Heart left ventricle (tissue), 16 donors: ENCODE measurements at regions not wholly inside any gene's neighbourhood (a gene's known extent, or its start where the extent isn't known, plus 50 kb on each side); places are given as distances from the start of the nearest gene placed in this dataset.

ENCODE experiments used
- ATAC-seq, 4 donors: fragments of 200-7000 bp; cut with Tn5 transposase; one replicate each; pipeline ENCODE4 v1.9.1; 2020 to 2022; ENCODE audit warnings: moderate library complexity in 4 of 4, mild to moderate bottlenecking in 3 of 4, moderate number of reproducible peaks in 1 of 4
- DNase-seq, 5 donors: peaks; one replicate each; pipeline ENCODE4 v3.0.0-alpha.2; 2020
- H3K27ac ChIP-seq, 12 donors: fragments of 200-600 bp; sonication (generic) in 4 of 12; one replicate each; pipeline versions ENCODE4 v1.5.0 to v1.8.0; 2016 to 2022; ENCODE audit warnings: mild to moderate bottlenecking in 2 of 12
- H3K27me3 ChIP-seq, 9 donors: fragments of 200-600 bp; sonication (generic) in 2 of 9; one replicate each; pipeline versions ENCODE4 v1.5.1 to v1.8.0; 2016 to 2022; ENCODE audit warnings: mild to moderate bottlenecking in 3 of 9
- H3K36me3 ChIP-seq, 9 donors: fragments of 200-600 bp; sonication (generic) in 2 of 9; one replicate each; pipeline versions ENCODE4 v1.5.0 to v1.8.0; 2018 to 2022; ENCODE audit warnings: mild to moderate bottlenecking in 2 of 9
- H3K4me1 ChIP-seq, 12 donors: fragments of 200-600 bp; sonication (generic) in 4 of 12; one replicate each; pipeline versions ENCODE4 v1.5.0 to v1.8.0; 2016 to 2022; ENCODE audit warnings: mild to moderate bottlenecking in 3 of 12
- H3K4me3 ChIP-seq, 12 donors: fragments of 200-600 bp; sonication (generic) in 4 of 12; one replicate each; pipeline versions ENCODE4 v1.5.0 to v1.8.0; 2017 to 2022; ENCODE audit warnings: mild to moderate bottlenecking in 9 of 12, moderate library complexity in 4 of 12
- H3K9me3 ChIP-seq, 12 donors: fragments of 200-600 bp; sonication (generic) in 4 of 12; one replicate each; pipeline versions ENCODE4 v1.5.0 to v1.8.0; 2016 to 2022; ENCODE audit warnings: mild to moderate bottlenecking in 1 of 12
- POLR2A ChIP-seq, 2 donors: fragments of 450-650 bp; IDR thresholded peaks; one replicate each; pipeline ENCODE4 v1.6.1; 2017; ENCODE audit warnings: antibody characterized with exemption in 2 of 2, mild to moderate bottlenecking in 2 of 2, moderate library complexity in 2 of 2
- WGBS, 4 donors: extraction: QIAGEN DNeasy Blood & Tissue Kit in 2 of 4; methylation state at CpG; one replicate each; pipeline versions ENCODE4 v1.1.5 to v1.1.7; 2013 to 2018; 5-methylcytosine and 5-hydroxymethylcytosine counted together
- intact Hi-C, 10 donors: fragments of 100-400 bp; cut with DNase I; formaldehyde crosslinking; loops; one replicate each; pipeline versions ENCODE4 v1.11.1 to v1.14.2; 2022
- TF ChIP-seq, protein P1 (sequence below), 12 donors: fragments of 200-600 bp; sonication (generic) in 4 of 12; IDR thresholded peaks; one replicate each; pipeline versions ENCODE4 v1.5.0 to v1.8.0; 2018 to 2022; ENCODE audit warnings: antibody characterized with exemption in 12 of 12, mild to moderate bottlenecking in 5 of 12
- donor health status: ischemic (EF 13 %, LVEDD 7.1; RV severe dilation, severe dysfunction).
- donor health status: healthy with polysubstance abuse.
- donor health status: DM: no; HTN: yes; CAD: no.
- donor health status: DM: no; HTN: no; CAD: no.
- donor health status: ischemic (EF 25% LVEDD 6.9; RV normal size, moderate dysfunction).
- donor health status: ischemic (EF 25% LVEDD 5.7; RV mildly dilated, moderate dysfunction).
- donor health status: healthy.
- donor health status: DM: yes; HTN: yes; CAD: no.
- donor health status: ischemic (EF 35%, LVEDD 5.7; RV mildly dilated, moderate dysfunction).
- donor health status: nonischemic (EF 11% LVEDD 7.7; RV severe dilation, severe dysfunction).
- donor health status: DM: yes; HTN: yes; CAD: no.
- donor health status: PGD.
- donor health status: ischemic (EF 29% LVEDD 5.4; RV normal size, mild dysfunction).
- donor health status: nonischemic (EF 23%, LVEDD 6.1; RV moderate dilation, normal function).

DNA sequence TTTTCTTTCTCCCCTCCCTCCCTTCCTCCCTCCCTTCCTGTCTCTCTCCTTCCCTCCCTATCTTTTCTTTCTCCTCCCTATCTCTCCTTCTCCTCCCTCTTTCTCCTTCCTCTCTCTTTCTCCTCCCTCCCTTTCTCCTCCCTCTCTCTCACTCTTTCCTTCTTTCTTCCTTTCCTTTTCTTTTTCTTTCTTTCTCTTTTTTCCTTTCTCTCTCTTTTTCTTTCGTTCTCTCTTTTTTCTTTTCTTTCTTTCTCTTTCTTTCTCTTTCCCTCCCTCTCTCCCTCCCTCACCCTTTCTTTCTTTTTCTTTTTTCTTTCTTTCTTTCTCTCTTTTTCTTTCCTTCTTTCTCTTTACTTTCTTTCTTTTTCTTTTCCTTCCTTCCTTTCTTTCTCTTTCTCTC, 169.7 kb upstream of the LINC00305 start:
- H3K9me3 ChIP-seq: peaks cover 0 to 23% (median 5%) of the 10 kb centered on the region in 12 donors
- no peak for ATAC-seq
- no peaks in the 10 kb centered on the region for H3K27me3 ChIP-seq
- no peak for DNase-seq
- WGBS, 4 donors: 85 to 98% (median 92%) methylated on average over 1 of the region's 1 CpG
- TF ChIP-seq, protein P1, sequence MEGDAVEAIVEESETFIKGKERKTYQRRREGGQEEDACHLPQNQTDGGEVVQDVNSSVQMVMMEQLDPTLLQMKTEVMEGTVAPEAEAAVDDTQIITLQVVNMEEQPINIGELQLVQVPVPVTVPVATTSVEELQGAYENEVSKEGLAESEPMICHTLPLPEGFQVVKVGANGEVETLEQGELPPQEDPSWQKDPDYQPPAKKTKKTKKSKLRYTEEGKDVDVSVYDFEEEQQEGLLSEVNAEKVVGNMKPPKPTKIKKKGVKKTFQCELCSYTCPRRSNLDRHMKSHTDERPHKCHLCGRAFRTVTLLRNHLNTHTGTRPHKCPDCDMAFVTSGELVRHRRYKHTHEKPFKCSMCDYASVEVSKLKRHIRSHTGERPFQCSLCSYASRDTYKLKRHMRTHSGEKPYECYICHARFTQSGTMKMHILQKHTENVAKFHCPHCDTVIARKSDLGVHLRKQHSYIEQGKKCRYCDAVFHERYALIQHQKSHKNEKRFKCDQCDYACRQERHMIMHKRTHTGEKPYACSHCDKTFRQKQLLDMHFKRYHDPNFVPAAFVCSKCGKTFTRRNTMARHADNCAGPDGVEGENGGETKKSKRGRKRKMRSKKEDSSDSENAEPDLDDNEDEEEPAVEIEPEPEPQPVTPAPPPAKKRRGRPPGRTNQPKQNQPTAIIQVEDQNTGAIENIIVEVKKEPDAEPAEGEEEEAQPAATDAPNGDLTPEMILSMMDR (IDR thresholded peaks at IDR 0.05): no peak
- no peak for TF ChIP-seq POLR2A (IDR thresholded peaks at IDR 0.05)
- H3K4me3 ChIP-seq: no peak overlapping the region
- intact Hi-C loops: no loop called here
- no peaks in the 10 kb centered on the region for H3K4me1 ChIP-seq
- no peaks in the 10 kb centered on the region for H3K36me3 ChIP-seq
- H3K27ac ChIP-seq: no peak overlapping the region

DNA sequence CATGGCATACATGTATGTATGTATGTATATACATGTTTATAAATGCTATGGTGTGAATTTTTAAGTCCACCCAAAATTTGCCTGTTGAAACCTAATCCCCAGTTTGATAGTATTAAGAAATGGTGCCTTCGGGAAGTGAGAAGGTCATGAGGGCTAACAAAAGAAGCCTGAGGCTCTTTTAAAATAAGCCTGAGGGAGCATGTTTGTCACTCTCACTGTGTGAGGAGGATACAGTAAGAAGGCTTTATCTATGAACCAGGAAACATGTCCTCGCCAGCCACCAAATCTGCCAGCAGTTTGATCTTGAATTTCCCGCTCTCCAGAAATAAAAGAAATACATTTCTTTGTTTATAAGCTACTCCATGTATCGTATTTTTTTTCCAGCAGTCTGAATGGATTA, 163.0 kb upstream of the LINC00305 start:
- no peaks in the 10 kb centered on the region for H3K36me3 ChIP-seq
- intact Hi-C loops: no loop called here
- H3K4me1 ChIP-seq: no peaks in the 10 kb centered on the region
- no peak overlapping the region for H3K4me3 ChIP-seq
- no peak overlapping the region for H3K27ac ChIP-seq
- H3K27me3 ChIP-seq: no peaks in the 10 kb centered on the region
- ATAC-seq (no peak), DNase-seq (no peak)
- H3K9me3 ChIP-seq: peaks cover 0 to 18% (median 5%) of the 10 kb centered on the region in 12 donors
- TF ChIP-seq, protein P1 (IDR thresholded peaks at IDR 0.05): no peak
- no peak for TF ChIP-seq POLR2A (IDR thresholded peaks at IDR 0.05)
- WGBS, 4 donors: 64 to 72% (median 67%) methylated on average over 4 of the region's 4 CpGs

DNA sequence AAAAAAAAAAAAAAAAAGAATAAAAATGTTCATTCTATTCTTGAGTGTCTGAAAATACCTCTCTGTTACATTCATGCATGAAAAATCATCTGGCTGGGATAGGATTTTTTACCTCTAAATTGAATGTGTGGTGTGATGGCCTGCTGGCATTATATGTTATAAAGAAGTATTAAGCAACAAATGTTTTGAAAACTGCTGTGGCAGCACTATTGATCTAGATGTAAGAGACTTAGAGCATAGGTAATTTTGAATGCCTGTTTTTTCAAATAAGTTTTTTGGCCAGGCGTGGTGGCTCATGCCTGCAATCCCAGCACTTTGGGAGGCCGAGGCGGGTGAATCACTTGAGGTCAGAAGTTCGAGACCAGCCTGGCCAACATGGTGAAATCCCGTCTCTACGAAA, 147.0 kb upstream of the LINC00305 start:
- TF ChIP-seq POLR2A (IDR thresholded peaks at IDR 0.05): no peak
- TF ChIP-seq, protein P1 (IDR thresholded peaks at IDR 0.05): no peak
- Histone ChIP-seq H3K36me3 (no peaks in the 10 kb centered on the region), H3K27me3 (no peaks in the 10 kb centered on the region), H3K27ac (no peak overlapping the region), H3K4me3 (no peak overlapping the region), H3K9me3 (no peaks in the 10 kb centered on the region), H3K4me1 (no peaks in the 10 kb centered on the region)
- intact Hi-C loops: no loop called here
- ATAC-seq: no peak
- WGBS, 4 donors: 91 to 98% (median 94%) methylated on average over 6 of the region's 6 CpGs
- DNase-seq: no peak

DNA sequence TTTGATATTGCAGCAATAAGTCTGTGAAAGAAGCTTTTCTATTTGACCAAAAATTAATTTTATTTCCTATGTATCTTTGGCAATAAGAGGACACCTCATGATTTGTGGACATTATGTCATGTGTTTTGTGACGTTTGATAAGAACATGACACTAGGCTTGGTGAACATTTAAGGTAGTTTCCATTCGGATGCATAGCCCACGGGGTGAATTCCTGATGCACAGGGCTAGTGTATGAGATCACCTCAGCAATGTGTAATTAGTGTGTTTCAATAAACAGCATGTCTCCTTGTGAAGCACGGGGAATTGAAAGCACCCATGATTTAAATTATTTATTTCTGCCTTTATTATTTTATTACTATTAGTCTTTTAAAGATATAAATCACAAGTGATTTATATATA, 146.1 kb upstream of the LINC00305 start:
- WGBS, 4 donors: 70 to 74% (median 72%) methylated on average over 4 of the region's 4 CpGs
- H3K9me3 ChIP-seq: no peaks in the 10 kb centered on the region
- H3K4me3 ChIP-seq: no peak overlapping the region
- no peak overlapping the region for H3K27ac ChIP-seq
- H3K4me1 ChIP-seq: no peaks in the 10 kb centered on the region
- H3K27me3 ChIP-seq: no peaks in the 10 kb centered on the region
- TF ChIP-seq POLR2A (IDR thresholded peaks at IDR 0.05): no peak
- TF ChIP-seq, protein P1 (IDR thresholded peaks at IDR 0.05): no peak
- intact Hi-C loops: no loop called here
- H3K36me3 ChIP-seq: no peaks in the 10 kb centered on the region
- DNase-seq (no peak), ATAC-seq (no peak)
